Activated T-helper 17 cell treated with anti-CD3 and anti-CD28 coated beads, Interleukin-2, amount 50 U/mL, for 72 hours (primary cell): ENCODE measurements at regions not wholly inside any gene's neighbourhood (a gene's known extent, or its start where the extent isn't known, plus 50 kb on each side); places are given as distances from the start of the nearest gene placed in this dataset.
"Not testable (repeated sequence)": the region's sequence is repeated elsewhere in the genome, so short reads cannot be mapped to it uniquely, and the experiment has no call there.

Source experiments
- ATAC-seq: fragments of 150-1000 bp; cut with Tn5 transposase; replicated peaks from 2 replicates; pipeline ENCODE4 v1.10.0; 2021; ENCODE audit warnings: mild to moderate bottlenecking, moderate library complexity
- H3K27ac Mint-ChIP-seq: one replicate; pipeline ENCODE4 v1.8.0; 2022; ENCODE audit warnings: mixed read lengths
- H3K27me3 Mint-ChIP-seq: one replicate; pipeline ENCODE4 v1.8.0; 2022; ENCODE audit warnings: mixed read lengths
- H3K36me3 Mint-ChIP-seq: one replicate; pipeline ENCODE4 v1.8.0; 2022; ENCODE audit warnings: low read depth, mild to moderate bottlenecking, mixed read lengths
- H3K4me1 Mint-ChIP-seq: one replicate; pipeline ENCODE4 v1.8.0; 2022; ENCODE audit warnings: mixed read lengths
- H3K4me3 Mint-ChIP-seq: one replicate; pipeline ENCODE4 v1.8.0; 2022; ENCODE audit warnings: mild to moderate bottlenecking, mixed read lengths
- H3K9me3 Mint-ChIP-seq: one replicate; pipeline ENCODE4 v1.8.0; 2022; ENCODE audit warnings: mixed read lengths

DNA sequence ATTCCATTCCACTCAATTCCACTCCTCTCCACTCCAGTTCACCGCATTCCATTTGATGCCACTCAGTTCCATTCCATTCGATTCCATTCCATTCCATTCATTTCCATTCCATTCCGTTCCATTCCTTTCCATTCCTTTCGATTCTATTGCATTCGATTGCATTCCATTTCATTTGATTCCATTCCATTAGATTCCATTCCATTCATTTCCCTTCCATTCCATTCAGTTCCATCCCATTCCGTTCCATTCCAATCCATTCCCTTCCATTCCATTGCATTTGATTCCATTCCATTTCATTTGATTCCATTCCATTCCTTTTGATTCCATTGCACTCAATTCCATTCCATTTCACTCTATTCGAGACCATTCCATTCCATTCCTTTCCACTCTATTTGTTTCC, 2572.7 kb upstream of the TPTE start:
- H3K27me3 Mint-ChIP-seq, ATAC-seq, H3K36me3 Mint-ChIP-seq, H3K27ac Mint-ChIP-seq, H3K4me3 Mint-ChIP-seq: not testable (repeated sequence)
- H3K4me1 Mint-ChIP-seq = peaks cover 31% of the 10 kb centered on the region
- H3K9me3 Mint-ChIP-seq = peaks cover 91% of the 10 kb centered on the region

DNA sequence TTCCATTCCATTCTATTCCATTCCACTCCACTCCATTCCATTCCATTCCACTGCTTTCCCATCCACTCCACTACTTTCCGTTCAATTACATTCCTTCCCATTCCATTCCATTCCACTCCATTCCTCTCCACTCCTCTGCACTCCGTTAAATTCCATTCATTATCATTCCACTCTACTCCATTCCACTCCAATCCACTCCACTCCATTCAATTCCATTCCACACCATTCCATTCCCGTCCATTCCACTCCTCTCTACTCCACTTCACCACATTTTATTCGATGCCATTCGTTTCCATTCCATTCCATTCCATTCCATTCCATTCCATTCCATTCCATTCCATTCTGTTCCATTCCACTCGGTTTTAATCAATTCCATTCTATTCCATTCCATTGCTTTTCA, 2571.5 kb upstream of the TPTE start:
- not testable (repeated sequence) for H3K27ac Mint-ChIP-seq, H3K36me3 Mint-ChIP-seq, H3K4me3 Mint-ChIP-seq

DNA sequence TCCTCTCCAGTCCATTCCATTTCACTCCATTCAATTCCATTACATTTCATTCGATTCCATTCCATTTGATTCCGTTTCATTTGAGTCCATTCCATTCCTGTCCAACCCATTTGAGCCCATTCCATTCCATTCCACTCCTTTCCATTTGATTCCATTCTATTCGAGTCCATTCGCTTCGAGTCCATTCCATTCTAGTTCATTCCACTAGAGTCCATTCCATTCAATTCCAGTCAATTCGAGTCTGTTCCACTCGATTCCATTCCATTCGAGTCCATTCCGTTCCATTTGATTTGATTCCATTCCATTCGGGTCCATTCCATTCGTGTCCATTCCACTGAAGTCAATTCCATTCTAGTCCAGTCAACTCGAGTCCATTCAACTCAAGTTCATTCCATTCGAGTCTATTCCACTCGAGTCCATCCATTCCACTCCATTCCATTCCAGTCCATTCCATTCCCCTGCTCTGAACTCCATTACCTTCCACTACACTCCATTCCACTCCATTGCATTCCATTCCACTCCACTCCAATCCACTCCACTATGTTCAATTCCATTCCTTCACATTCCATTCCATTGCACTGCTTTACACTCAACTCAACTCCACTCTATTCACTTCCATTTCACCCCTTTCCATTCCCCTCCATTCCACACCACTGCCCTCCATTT, 2569.4 kb upstream of the TPTE start:
- Mint-ChIP-seq H3K9me3 (peaks cover 90% of the 10 kb centered on the region), H3K27me3 (no peaks in the 10 kb centered on the region)

More for the DNA sequence above, 2571.5 kb upstream of the TPTE start:
- Mint-ChIP-seq H3K4me1 (peaks cover 31% of the 10 kb centered on the region), H3K9me3 (peaks cover 90% of the 10 kb centered on the region)
- H3K27me3 Mint-ChIP-seq, ATAC-seq: not testable (repeated sequence)

DNA sequence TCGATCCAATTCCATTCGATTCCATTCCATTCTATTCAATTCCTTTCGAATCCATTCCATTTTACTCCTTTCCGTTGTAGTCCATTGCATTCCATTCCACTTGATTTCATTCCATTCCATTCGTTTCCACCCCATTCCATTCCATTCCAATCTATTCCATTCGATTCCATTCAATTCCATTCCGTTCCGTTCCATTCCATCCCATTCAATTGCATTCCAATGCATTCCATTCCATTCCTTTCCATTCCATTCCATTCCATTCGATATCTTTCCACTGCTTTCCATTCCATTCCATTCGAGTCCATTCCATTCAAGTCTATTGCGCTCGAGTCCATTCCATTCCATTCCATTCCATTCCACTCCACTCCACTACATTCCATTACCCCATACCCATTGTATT, 2568.7 kb upstream of the TPTE start:
- no peak overlapping the region for H3K27ac Mint-ChIP-seq
- H3K4me1 Mint-ChIP-seq = peaks cover 31% of the 10 kb centered on the region
- H3K4me3 Mint-ChIP-seq = no peak overlapping the region
- H3K9me3 Mint-ChIP-seq = peaks cover 90% of the 10 kb centered on the region
- ATAC-seq = no peak
- no peaks in the 10 kb centered on the region for H3K27me3 Mint-ChIP-seq
- no peaks in the 10 kb centered on the region for H3K36me3 Mint-ChIP-seq

More for the DNA sequence above, 2569.4 kb upstream of the TPTE start:
- Mint-ChIP-seq H3K4me3 (no peak overlapping the region), H3K4me1 (peaks cover 31% of the 10 kb centered on the region), H3K36me3 (no peaks in the 10 kb centered on the region), H3K27ac (no peak overlapping the region)
- no peak for ATAC-seq

DNA sequence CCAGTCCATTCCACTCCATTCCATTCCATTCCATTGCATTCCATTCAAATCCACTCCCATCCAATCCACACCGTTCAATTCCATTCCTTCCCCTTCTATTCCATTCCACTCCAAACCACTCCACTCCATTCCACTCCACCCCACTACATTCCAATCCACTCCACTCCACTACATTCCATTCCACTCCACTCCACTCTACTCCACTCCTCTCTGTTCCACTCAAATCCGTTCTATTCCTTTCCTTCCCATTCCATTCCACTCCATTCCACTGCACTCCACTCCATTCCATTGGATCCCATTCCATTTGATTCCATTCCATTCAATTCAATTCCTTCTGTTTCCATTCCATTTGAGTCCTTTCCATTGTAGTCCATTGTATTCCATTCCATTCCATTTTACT, 2568.3 kb upstream of the TPTE start:
- Mint-ChIP-seq H3K9me3 (peaks cover 90% of the 10 kb centered on the region), H3K27me3 (no peaks in the 10 kb centered on the region), H3K4me1 (peaks cover 29% of the 10 kb centered on the region), H3K36me3 (no peaks in the 10 kb centered on the region), H3K27ac (no peak overlapping the region), H3K4me3 (no peak overlapping the region)
- no peak for ATAC-seq

DNA sequence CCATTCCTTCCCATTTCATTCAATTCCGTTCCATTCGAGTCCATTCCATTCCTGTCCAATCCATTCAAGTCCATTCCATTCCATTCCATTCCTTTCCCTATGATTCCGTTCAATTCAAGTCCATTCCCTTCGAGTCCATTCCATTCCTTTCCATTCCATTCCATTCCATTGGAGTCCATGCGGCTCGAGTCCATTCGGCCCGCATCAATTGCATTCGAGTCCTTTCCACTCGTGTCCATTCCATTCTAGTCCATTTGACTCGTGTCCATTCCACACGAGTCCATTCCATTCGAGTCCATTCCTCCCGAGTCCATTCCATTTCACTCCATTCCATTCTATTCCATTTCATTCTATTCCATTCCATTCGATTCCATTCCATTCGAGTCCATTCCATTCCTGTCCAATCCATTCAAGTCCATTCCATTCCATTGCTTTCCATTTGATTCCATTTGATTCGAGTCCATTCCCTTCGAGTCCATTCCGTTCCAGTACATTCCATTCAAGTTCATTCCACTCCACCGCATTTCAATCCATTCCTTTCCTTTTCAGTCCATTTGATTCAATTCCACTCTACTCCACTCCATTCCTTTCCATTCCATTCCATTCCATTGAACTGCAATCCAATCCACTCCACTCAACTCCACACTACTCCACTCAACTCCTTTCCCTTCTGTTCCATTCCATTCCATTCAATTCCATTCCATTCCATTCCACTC, 2565.9 kb upstream of the TPTE start:
- peaks cover 82% of the 10 kb centered on the region for H3K9me3 Mint-ChIP-seq
- H3K36me3 Mint-ChIP-seq, H3K27ac Mint-ChIP-seq, H3K27me3 Mint-ChIP-seq, H3K4me3 Mint-ChIP-seq, ATAC-seq: not testable (repeated sequence)
- peaks cover 29% of the 10 kb centered on the region for H3K4me1 Mint-ChIP-seq

DNA sequence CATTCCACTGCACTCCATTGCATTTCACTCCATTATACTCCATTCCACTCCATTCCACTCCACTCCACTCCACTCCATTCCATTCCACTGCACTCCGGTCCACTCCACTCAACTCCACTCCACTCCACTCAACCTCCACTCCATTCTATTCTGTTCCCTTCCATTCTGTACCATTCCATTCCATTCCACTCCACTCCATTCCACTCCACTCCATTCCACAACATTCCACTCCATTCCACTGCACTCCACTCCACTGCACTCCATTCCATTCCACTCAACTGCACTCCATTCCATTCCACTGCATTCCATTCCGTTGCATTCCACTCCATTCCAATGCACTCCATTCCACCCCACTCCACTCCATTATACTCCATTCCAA, 2565.3 kb upstream of the TPTE start:
- H3K27ac Mint-ChIP-seq, H3K27me3 Mint-ChIP-seq, ATAC-seq, H3K36me3 Mint-ChIP-seq, H3K4me3 Mint-ChIP-seq: not testable (repeated sequence)
- Mint-ChIP-seq H3K4me1 (peaks cover 29% of the 10 kb centered on the region), H3K9me3 (peaks cover 77% of the 10 kb centered on the region)

DNA sequence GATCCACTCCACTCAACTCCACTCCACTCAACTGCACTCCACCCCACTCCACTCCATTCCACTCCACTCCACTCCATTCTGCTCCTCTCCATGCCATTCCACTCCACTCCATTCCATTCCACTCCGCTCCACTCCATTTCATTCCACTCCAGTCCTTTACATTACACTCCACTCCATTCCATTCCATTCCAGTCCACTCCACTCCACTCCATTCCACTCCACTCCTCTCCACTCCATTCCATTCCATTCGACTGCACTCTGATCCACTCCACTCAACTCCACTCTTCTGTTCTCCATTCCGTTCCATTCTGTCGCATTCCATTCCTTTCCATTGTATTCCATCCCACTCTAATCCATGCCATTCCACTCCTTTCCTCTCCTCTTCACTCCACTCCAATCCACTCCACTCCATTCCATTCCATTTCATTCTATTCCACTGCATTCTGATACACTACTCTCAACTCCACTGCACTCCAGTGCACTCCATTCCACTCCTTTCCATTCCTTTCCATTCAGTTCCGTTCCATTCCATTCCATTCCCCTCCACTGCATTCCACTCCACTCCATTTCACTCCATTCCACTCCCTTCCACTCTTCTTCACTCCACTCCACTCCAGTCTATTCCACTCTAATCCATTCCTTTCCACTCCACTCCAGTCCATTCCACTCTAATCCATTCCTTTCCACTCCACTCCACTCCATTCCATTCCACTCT, 2564.2 kb upstream of the TPTE start:
- not testable (repeated sequence) for H3K27me3 Mint-ChIP-seq, H3K36me3 Mint-ChIP-seq
- H3K9me3 Mint-ChIP-seq = peaks cover 66% of the 10 kb centered on the region

DNA sequence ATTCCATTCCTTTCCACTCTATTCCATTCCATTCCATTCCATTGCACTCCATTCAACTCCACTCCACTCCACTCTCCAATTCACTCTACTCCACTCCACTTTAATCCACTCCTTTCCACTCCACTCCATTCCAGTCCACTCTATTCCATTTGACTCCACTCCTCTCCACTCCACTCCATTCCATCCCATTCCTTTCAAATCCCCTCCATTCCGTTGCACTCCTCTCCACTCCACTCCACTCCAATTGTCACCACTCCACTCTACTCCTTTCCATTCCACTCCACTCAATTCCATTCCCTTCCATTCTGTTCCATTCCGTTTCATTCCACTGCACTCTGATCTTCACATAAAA, 2563.7 kb upstream of the TPTE start:
- Mint-ChIP-seq H3K4me1 (peaks cover 20% of the 10 kb centered on the region), H3K27ac (no peak overlapping the region), H3K9me3 (peaks cover 63% of the 10 kb centered on the region), H3K4me3 (no peak overlapping the region), H3K27me3 (no peaks in the 10 kb centered on the region), H3K36me3 (no peaks in the 10 kb centered on the region)
- no peak for ATAC-seq

More for the DNA sequence above, 2564.2 kb upstream of the TPTE start:
- not testable (repeated sequence) for ATAC-seq, H3K27ac Mint-ChIP-seq, H3K4me3 Mint-ChIP-seq
- peaks cover 25% of the 10 kb centered on the region for H3K4me1 Mint-ChIP-seq
